ENCODE measurements at regions not wholly inside any gene's neighbourhood (a gene's known extent, or its start where the extent isn't known, plus 50 kb on each side); places are given as distances from the start of the nearest gene placed in this dataset.
A peak's percentile ranks its signal among the peaks of the same experiment; 100 is the strongest.

GRCh38 chr5:60489377-60489776 is 210.6 kb downstream of the DEPDC1B start:
- H3K36me3 Mint-ChIP-seq (ENCODE audit: low read depth): no peaks in the 10 kb centered on the region
- H3K4me3 Mint-ChIP-seq: no peak overlapping the region
- H3K27ac Mint-ChIP-seq: no peak overlapping the region
- no peaks in the 10 kb centered on the region for H3K9me3 Mint-ChIP-seq
- no peak for DNase-seq
- peaks cover under 1% of the 10 kb centered on the region for H3K27me3 Mint-ChIP-seq (ENCODE audit: low read depth, poor library complexity)
- H3K4me1 Mint-ChIP-seq: peaks cover 28% of the 10 kb centered on the region
- TF ChIP-seq CTCF (IDR thresholded peaks at IDR 0.05): no peak

DNA sequence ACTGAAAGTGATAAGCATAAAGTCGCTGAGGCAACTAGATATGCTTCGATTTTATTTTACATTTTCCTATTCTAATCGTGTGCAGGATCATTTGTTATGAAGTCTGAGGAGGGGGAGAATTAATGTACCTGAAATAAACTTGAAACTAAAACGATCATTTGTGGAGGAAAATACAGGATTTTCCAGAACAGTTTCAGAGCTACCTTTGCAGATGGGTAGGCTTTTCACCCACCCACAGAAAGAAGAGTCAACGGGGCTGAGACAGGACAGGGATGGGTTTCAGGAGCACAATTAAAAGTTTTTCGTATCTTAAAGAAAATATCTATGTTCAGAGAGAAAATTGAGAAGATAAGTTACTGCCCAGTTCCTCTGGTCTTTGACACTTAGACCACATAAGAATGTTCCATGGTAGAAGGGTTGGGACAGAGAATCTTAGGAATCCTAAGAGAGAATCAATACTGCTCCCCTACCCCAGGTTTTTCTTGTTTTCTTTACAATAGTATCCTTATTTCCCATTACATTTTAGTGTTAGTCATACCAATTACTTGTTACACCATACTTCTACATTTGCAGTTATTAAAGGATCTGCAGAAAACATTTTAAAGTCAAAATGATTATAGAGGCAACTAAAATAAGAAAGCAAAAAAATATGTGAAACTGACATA is 211.4 kb downstream of the DEPDC1B start:
- Mint-ChIP-seq H3K27ac (peak overlapping the region; percentile 68), H3K27me3 (ENCODE audit: low read depth, poor library complexity) (no peaks in the 10 kb centered on the region), H3K4me1 (peaks cover 28% of the 10 kb centered on the region), H3K4me3 (no peak overlapping the region), H3K36me3 (ENCODE audit: low read depth) (no peaks in the 10 kb centered on the region), H3K9me3 (no peaks in the 10 kb centered on the region)
- TF ChIP-seq CTCF (IDR thresholded peaks at IDR 0.05): no peak
- no peak for DNase-seq

- TF ChIP-seq CTCF (IDR thresholded peaks at IDR 0.05): no peak
- no peak for DNase-seq
- Mint-ChIP-seq H3K27ac (peak overlapping the region; percentile 68), H3K4me1 (peaks cover 28% of the 10 kb centered on the region), H3K4me3 (no peak overlapping the region), H3K9me3 (no peaks in the 10 kb centered on the region), H3K27me3 (ENCODE audit: low read depth, poor library complexity) (no peaks in the 10 kb centered on the region), H3K36me3 (ENCODE audit: low read depth) (no peaks in the 10 kb centered on the region)
These were observed 212.0 kb downstream of the DEPDC1B start for GRCh38 chr5:60487885-60488442.

- Mint-ChIP-seq H3K9me3 (no peaks in the 10 kb centered on the region), H3K36me3 (ENCODE audit: low read depth) (no peaks in the 10 kb centered on the region), H3K4me1 (peaks cover 28% of the 10 kb centered on the region), H3K27ac (no peak overlapping the region), H3K4me3 (no peak overlapping the region), H3K27me3 (ENCODE audit: low read depth, poor library complexity) (no peaks in the 10 kb centered on the region)
- no peak for TF ChIP-seq CTCF (IDR thresholded peaks at IDR 0.05)
- DNase-seq: no peak
These were observed 212.5 kb downstream of the DEPDC1B start for GRCh38 chr5:60487476-60487875.

GRCh38 chr5:60485361-60485760 is 214.6 kb downstream of the DEPDC1B start:
- Mint-ChIP-seq H3K27ac (no peak overlapping the region), H3K36me3 (ENCODE audit: low read depth) (no peaks in the 10 kb centered on the region), H3K4me1 (peaks cover 28% of the 10 kb centered on the region), H3K9me3 (no peaks in the 10 kb centered on the region), H3K4me3 (no peak overlapping the region), H3K27me3 (ENCODE audit: low read depth, poor library complexity) (no peaks in the 10 kb centered on the region)
- no peak for DNase-seq
- TF ChIP-seq CTCF (IDR thresholded peaks at IDR 0.05): no peak

GRCh38 chr5:60483050-60483449 is 216.9 kb downstream of the DEPDC1B start:
- H3K9me3 Mint-ChIP-seq: no peaks in the 10 kb centered on the region
- H3K27ac Mint-ChIP-seq: no peak overlapping the region
- no peaks in the 10 kb centered on the region for H3K27me3 Mint-ChIP-seq (ENCODE audit: low read depth, poor library complexity)
- DNase-seq: no peak
- H3K4me1 Mint-ChIP-seq: peaks cover 14% of the 10 kb centered on the region
- H3K4me3 Mint-ChIP-seq: no peak overlapping the region
- no peaks in the 10 kb centered on the region for H3K36me3 Mint-ChIP-seq (ENCODE audit: low read depth)
- TF ChIP-seq CTCF (IDR thresholded peaks at IDR 0.05): no peak
